NCI-H2196 (cell line): ENCODE measurements at regions not wholly inside any gene's neighbourhood (a gene's known extent, or its start where the extent isn't known, plus 50 kb on each side); places are given as distances from the start of the nearest gene placed in this dataset.
"Not testable (repeated sequence)": the region's sequence is repeated elsewhere in the genome, so short reads cannot be mapped to it uniquely, and the experiment has no call there.

Experiments
- DNase-seq: peaks from one replicate; lab custom pipeline; 2025; ENCODE audit not compliant: unreplicated experiment; lab: John Stamatoyannopoulos, UW

GRCh38 chr2:111439237-111439636 is 318.5 kb downstream of the BCL2L11 start:
- DNase-seq: not testable (repeated sequence)

GRCh38 chr2:111441614-111442013 is 320.9 kb downstream of the BCL2L11 start:
- not testable (repeated sequence) for DNase-seq

GRCh38 chr2:111442767-111443454 is 322.2 kb downstream of the BCL2L11 start:
- DNase-seq: not testable (repeated sequence)

- not testable (repeated sequence) for DNase-seq
These were observed 323.8 kb downstream of the BCL2L11 start for GRCh38 chr2:111444516-111444915.

GRCh38 chr2:111445191-111445929 is 324.6 kb downstream of the BCL2L11 start:
- not testable (repeated sequence) for DNase-seq

GRCh38 chr2:111445941-111446340 is 325.2 kb downstream of the BCL2L11 start:
- DNase-seq: not testable (repeated sequence)

GRCh38 chr2:111447482-111447881 is 326.8 kb downstream of the BCL2L11 start:
- not testable (repeated sequence) for DNase-seq

GRCh38 chr2:111448796-111449195 is 328.1 kb downstream of the BCL2L11 start:
- not testable (repeated sequence) for DNase-seq

- not testable (repeated sequence) for DNase-seq
These were observed 329.8 kb downstream of the BCL2L11 start for GRCh38 chr2:111450526-111450925.

GRCh38 chr2:111451692-111452199 is 331.0 kb downstream of the BCL2L11 start:
- DNase-seq: not testable (repeated sequence)

GRCh38 chr2:111452208-111452607 is 331.5 kb downstream of the BCL2L11 start:
- DNase-seq: not testable (repeated sequence)

GRCh38 chr2:111453308-111453707 is 332.6 kb downstream of the BCL2L11 start:
- not testable (repeated sequence) for DNase-seq

- not testable (repeated sequence) for DNase-seq
These were observed 333.1 kb downstream of the BCL2L11 start for GRCh38 chr2:111453816-111454215.

GRCh38 chr2:111454404-111454803 is 333.7 kb downstream of the BCL2L11 start:
- not testable (repeated sequence) for DNase-seq

- DNase-seq: not testable (repeated sequence)
These were observed 334.6 kb downstream of the BCL2L11 start for GRCh38 chr2:111455016-111456015.

GRCh38 chr2:111457191-111457590 is 336.5 kb downstream of the BCL2L11 start:
- not testable (repeated sequence) for DNase-seq

GRCh38 chr2:111460901-111461300 is 340.2 kb downstream of the BCL2L11 start:
- not testable (repeated sequence) for DNase-seq

GRCh38 chr2:111461831-111462230 is 341.1 kb downstream of the BCL2L11 start:
- DNase-seq: not testable (repeated sequence)

GRCh38 chr2:111462572-111462971 is 341.9 kb downstream of the BCL2L11 start:
- not testable (repeated sequence) for DNase-seq

- not testable (repeated sequence) for DNase-seq
These were observed 342.6 kb downstream of the BCL2L11 start for GRCh38 chr2:111463238-111463848.
